IMR-90 (cell line): ENCODE measurements at regions not wholly inside any gene's neighbourhood (a gene's known extent, or its start where the extent isn't known, plus 50 kb on each side); places are given as distances from the start of the nearest gene placed in this dataset.

Experiments used
- CEBPB ChIP-seq: IDR thresholded peaks from 2 replicates; pipeline ENCODE4 v1.6.1; 2012; ENCODE audit warnings: low read depth, low read length, improper control_type of control experiment
- TF ChIP-seq, protein P1 (sequence below): conservative IDR thresholded peaks from 2 replicates; pipeline ENCODE4 v1.5.1; 2012; ENCODE audit warnings: mild to moderate bottlenecking, low read depth, low read length, improper control_type of control experiment

DNA sequence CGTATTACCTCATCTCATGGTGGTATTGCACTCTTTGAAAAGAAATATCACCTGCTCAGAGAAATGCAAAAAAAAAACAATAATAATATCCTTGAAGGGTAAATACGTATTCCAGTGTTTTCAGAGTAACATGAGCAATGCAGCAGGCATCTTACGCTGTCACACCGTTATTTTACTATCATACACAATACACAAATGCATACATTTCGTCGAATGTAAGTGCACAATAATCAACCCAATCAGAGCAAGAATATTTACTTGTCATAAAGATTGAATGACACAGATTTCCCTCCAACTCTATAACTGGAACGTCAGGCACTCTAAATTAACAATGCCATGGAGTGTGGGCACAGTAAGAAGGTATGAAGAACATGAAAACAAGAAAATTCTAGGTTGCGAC lies 1050.1 kb downstream of the PLA2G4A start:
- TF ChIP-seq, protein P1, sequence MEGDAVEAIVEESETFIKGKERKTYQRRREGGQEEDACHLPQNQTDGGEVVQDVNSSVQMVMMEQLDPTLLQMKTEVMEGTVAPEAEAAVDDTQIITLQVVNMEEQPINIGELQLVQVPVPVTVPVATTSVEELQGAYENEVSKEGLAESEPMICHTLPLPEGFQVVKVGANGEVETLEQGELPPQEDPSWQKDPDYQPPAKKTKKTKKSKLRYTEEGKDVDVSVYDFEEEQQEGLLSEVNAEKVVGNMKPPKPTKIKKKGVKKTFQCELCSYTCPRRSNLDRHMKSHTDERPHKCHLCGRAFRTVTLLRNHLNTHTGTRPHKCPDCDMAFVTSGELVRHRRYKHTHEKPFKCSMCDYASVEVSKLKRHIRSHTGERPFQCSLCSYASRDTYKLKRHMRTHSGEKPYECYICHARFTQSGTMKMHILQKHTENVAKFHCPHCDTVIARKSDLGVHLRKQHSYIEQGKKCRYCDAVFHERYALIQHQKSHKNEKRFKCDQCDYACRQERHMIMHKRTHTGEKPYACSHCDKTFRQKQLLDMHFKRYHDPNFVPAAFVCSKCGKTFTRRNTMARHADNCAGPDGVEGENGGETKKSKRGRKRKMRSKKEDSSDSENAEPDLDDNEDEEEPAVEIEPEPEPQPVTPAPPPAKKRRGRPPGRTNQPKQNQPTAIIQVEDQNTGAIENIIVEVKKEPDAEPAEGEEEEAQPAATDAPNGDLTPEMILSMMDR: no peak
- TF ChIP-seq CEBPB: no peak
